OCI-LY7 (cell line): ENCODE measurements at regions not wholly inside any gene's neighbourhood (a gene's known extent, or its start where the extent isn't known, plus 50 kb on each side); places are given as distances from the start of the nearest gene placed in this dataset.

Experiments
- BruUV-seq: library from RNA; stranded (reverse); fragments of 400-500 nt; replicated peaks from 2 replicates; lab custom pipeline; 2021; lab: Mats Ljungman, UMichigan
- CTCF ChIA-PET: fragments of 300-600 bp; sonication (Branson Sonifier 250); formaldehyde crosslinking; loops from one replicate; lab custom pipeline; 2022; ENCODE audit warnings: antibody characterized with exemption; ENCODE audit not compliant: unreplicated experiment; lab: Charles Lee
- POLR2A ChIA-PET: fragments of 300-600 bp; sonication (Branson Sonifier 250); formaldehyde crosslinking; loops from one replicate; lab custom pipeline; 2022; ENCODE audit warnings: antibody characterized with exemption; lab: Charles Lee
- DNase-seq: peaks from one replicate; pipeline ENCODE4 v3.0.0-alpha.2; 2015; ENCODE audit warnings: low spot score
- H2AFZ ChIP-seq: fragments of 200-600 bp; sonication (generic), shearing (Covaris generic); 2 replicates; pipeline ENCODE4 v1.6.1; 2014; ENCODE audit warnings: mild to moderate bottlenecking, antibody characterized with exemption, low read length, moderate library complexity
- H3K27ac ChIP-seq: fragments of 200-600 bp; sonication (generic); 2 replicates; pipeline ENCODE4 v1.5.1; 2014; ENCODE audit warnings: mixed run types, low read depth, mild to moderate bottlenecking, moderate library complexity, low read length, inconsistent platforms; ENCODE audit not compliant: poor library complexity, severe bottlenecking
- H3K36me3 ChIP-seq: fragments of 200-600 bp; sonication (generic); 2 replicates; pipeline ENCODE4 v1.6.1; 2014; ENCODE audit warnings: mild to moderate bottlenecking, antibody characterized with exemption, low read length, moderate library complexity, mixed read lengths; ENCODE audit not compliant: insufficient read depth
- H3K4me1 ChIP-seq: fragments of 200-600 bp; sonication (generic); 2 replicates; pipeline ENCODE4 v1.5.1; 2014; ENCODE audit warnings: mild to moderate bottlenecking, low read length; ENCODE audit not compliant: insufficient read depth, poor library complexity, severe bottlenecking
- H3K4me2 ChIP-seq: fragments of 200-600 bp; sonication (generic); 2 replicates; pipeline ENCODE4 v1.6.1; 2014; ENCODE audit warnings: mild to moderate bottlenecking, low read length
- H3K4me3 ChIP-seq: fragments of 200-600 bp; sonication (generic); 2 replicates; pipeline ENCODE4 v1.5.1; 2014; ENCODE audit warnings: mild to moderate bottlenecking, low read depth, low read length; ENCODE audit not compliant: poor library complexity, severe bottlenecking
- H3K79me2 ChIP-seq: fragments of 200-600 bp; sonication (generic); 2 replicates; pipeline ENCODE4 v1.6.1; 2016; ENCODE audit warnings: low read depth, mild to moderate bottlenecking, low read length, moderate library complexity, mixed read lengths; ENCODE audit not compliant: insufficient read depth
- H3K9me2 ChIP-seq: fragments of 200-600 bp; sonication (generic); 2 replicates; pipeline ENCODE4 v1.6.1; 2016; ENCODE audit warnings: mild to moderate bottlenecking, low read length, mixed read lengths; ENCODE audit not compliant: insufficient read depth
- H3K9me3 ChIP-seq: fragments of 200-600 bp; sonication (generic); 2 replicates; pipeline ENCODE4 v1.6.1; 2014; ENCODE audit warnings: mild to moderate bottlenecking, mixed run types, low read length, mixed read lengths
- H4K20me1 ChIP-seq: fragments of 200-600 bp; sonication (generic); 2 replicates; pipeline ENCODE4 v1.6.1; 2014; ENCODE audit warnings: mild to moderate bottlenecking, antibody characterized with exemption, low read length, moderate library complexity, mixed read lengths; ENCODE audit not compliant: insufficient read depth
- EZH2phosphoT487 ChIP-seq: fragments of 200-600 bp; sonication (generic); IDR thresholded peaks from 2 replicates; pipeline ENCODE4 v1.6.1; 2018; ENCODE audit warnings: low read depth, borderline replicate concordance, mild to moderate bottlenecking, mixed run types, antibody characterized with exemption, low read length, moderate library complexity, mixed read lengths
- intact Hi-C: fragments of 100-400 bp; cut with micrococcal nuclease; formaldehyde crosslinking; loops from one replicate; pipeline ENCODE4 v1.10.0; 2022; ENCODE audit not compliant: unreplicated experiment
- TF ChIP-seq, protein P1 (sequence below): fragments of 200-600 bp; sonication (generic); conservative IDR thresholded peaks from 2 replicates; pipeline ENCODE4 v1.5.1; 2014; ENCODE audit warnings: mild to moderate bottlenecking, antibody characterized with exemption, low read length, moderate library complexity, mixed read lengths

DNA sequence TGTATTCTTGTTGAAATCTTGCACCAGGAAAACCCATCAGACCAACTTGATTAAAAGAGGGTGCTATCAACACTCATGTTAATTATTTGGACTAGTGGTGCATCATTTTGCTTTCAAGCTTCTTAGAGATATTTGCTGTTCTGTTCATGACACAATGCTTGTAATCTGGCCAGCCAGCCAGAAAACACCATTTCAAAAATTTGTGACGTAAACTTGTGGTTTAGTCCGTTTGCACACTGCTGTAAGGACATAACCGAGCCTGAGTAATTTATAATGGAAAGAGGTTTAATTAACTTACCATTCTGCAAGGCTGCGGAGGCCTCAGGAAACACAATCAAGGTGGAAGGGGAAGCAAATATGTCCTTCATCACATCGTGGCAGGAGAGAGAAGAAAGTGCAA, 374.3 kb upstream of the TGFBR2 start:
- CTCF ChIA-PET: no interaction called here
- BruUV-seq: no TSS peak
- no peak for DNase-seq

GRCh38 chr3:30233913-30234646, 372.3 kb upstream of the TGFBR2 start:
- ChIA-PET POLR2A (interaction anchor here (0.8 kb wide), 1 partner anchor 11 kb away, joined by 3 read pairs; no protein-coding TSS in a partner anchor), CTCF (no interaction called here)
- H2AFZ ChIP-seq: no peak overlapping the region
- H3K4me3 ChIP-seq: no peak overlapping the region
- H3K4me1 ChIP-seq: no peaks in the 10 kb centered on the region
- H3K27ac ChIP-seq: no peak overlapping the region
- no peaks in the 10 kb centered on the region for H3K9me3 ChIP-seq
- no peaks in the 10 kb centered on the region for H3K9me2 ChIP-seq
- BruUV-seq: no TSS peak
- no peak for DNase-seq
- H3K36me3 ChIP-seq: no peaks in the 10 kb centered on the region
- intact Hi-C loops: no loop called here
- no peak overlapping the region for H3K4me2 ChIP-seq
- no peak for TF ChIP-seq EZH2phosphoT487
- TF ChIP-seq, protein P1, sequence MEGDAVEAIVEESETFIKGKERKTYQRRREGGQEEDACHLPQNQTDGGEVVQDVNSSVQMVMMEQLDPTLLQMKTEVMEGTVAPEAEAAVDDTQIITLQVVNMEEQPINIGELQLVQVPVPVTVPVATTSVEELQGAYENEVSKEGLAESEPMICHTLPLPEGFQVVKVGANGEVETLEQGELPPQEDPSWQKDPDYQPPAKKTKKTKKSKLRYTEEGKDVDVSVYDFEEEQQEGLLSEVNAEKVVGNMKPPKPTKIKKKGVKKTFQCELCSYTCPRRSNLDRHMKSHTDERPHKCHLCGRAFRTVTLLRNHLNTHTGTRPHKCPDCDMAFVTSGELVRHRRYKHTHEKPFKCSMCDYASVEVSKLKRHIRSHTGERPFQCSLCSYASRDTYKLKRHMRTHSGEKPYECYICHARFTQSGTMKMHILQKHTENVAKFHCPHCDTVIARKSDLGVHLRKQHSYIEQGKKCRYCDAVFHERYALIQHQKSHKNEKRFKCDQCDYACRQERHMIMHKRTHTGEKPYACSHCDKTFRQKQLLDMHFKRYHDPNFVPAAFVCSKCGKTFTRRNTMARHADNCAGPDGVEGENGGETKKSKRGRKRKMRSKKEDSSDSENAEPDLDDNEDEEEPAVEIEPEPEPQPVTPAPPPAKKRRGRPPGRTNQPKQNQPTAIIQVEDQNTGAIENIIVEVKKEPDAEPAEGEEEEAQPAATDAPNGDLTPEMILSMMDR: no peak
- no peaks in the 10 kb centered on the region for H3K79me2 ChIP-seq
- no peaks in the 10 kb centered on the region for H4K20me1 ChIP-seq

More for the DNA sequence above, 374.3 kb upstream of the TGFBR2 start:
- Histone ChIP-seq H2AFZ (no peak overlapping the region), H3K79me2 (no peaks in the 10 kb centered on the region), H3K27ac (no peak overlapping the region), H4K20me1 (no peaks in the 10 kb centered on the region), H3K36me3 (no peaks in the 10 kb centered on the region), H3K9me3 (no peaks in the 10 kb centered on the region), H3K9me2 (no peaks in the 10 kb centered on the region), H3K4me1 (no peaks in the 10 kb centered on the region), H3K4me2 (no peak overlapping the region), H3K4me3 (no peak overlapping the region)
- intact Hi-C loops: no loop called here
- no peak for TF ChIP-seq EZH2phosphoT487
- TF ChIP-seq, protein P1: no peak
- POLR2A ChIA-PET: interaction anchor here (0.6 kb wide), 1 partner anchor 1116 kb away, joined by 4 read pairs; no protein-coding TSS in a partner anchor

DNA sequence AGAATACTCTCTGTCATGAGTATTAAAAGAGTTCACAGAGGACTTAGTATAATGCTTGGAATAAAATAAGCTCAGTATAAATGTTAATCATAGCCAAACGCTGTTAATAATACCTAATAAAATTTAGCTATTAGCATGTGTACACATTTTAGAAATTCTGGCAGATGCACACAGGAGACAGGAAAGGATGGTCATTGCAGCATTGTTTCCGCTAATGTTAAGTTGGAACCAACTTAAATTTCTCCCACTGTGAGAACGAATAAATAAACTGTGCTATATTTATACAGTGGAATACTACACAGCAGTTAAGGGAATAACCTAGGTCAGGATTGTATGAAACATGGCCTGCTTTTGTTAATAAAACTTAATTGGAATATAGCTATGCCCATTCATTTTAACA, 370.4 kb upstream of the TGFBR2 start:
- no peaks in the 10 kb centered on the region for H3K9me2 ChIP-seq
- POLR2A ChIA-PET: interaction anchor here (1.6 kb wide), 1 partner anchor 15 kb away, joined by 3 read pairs; no protein-coding TSS in a partner anchor
- intact Hi-C loops: no loop called here

More for the DNA sequence above, 370.4 kb upstream of the TGFBR2 start:
- Histone ChIP-seq H3K9me3 (no peaks in the 10 kb centered on the region), H3K4me1 (no peaks in the 10 kb centered on the region), H4K20me1 (no peaks in the 10 kb centered on the region), H3K36me3 (no peaks in the 10 kb centered on the region), H3K4me3 (no peak overlapping the region), H2AFZ (no peak overlapping the region), H3K79me2 (no peaks in the 10 kb centered on the region), H3K27ac (no peak overlapping the region), H3K4me2 (no peak overlapping the region)
- no TSS peak for BruUV-seq
- DNase-seq: no peak
- TF ChIP-seq EZH2phosphoT487: no peak
- TF ChIP-seq, protein P1: no peak
- CTCF ChIA-PET: no interaction called here
